K562 (cell line): ENCODE measurements at regions not wholly inside any gene's neighbourhood (a gene's known extent, or its start where the extent isn't known, plus 50 kb on each side); places are given as distances from the start of the nearest gene placed in this dataset.

Experiments used
- ATAC-seq: fragments of 200-7000 bp; cut with Tn5 transposase; 3 replicates; pipeline ENCODE4 v1.9.1; 2020; ENCODE audit warnings: moderate library complexity
- BruUV-seq: library from RNA; stranded (reverse); fragments of 400-500 nt; replicated peaks from 2 replicates; lab custom pipeline; 2021; lab: Mats Ljungman, UMichigan
- CTCF ChIA-PET: fragments of 300-600 bp; formaldehyde crosslinking; extraction: SDS; loops from one replicate; lab custom pipeline; 2021; ENCODE audit warnings: low intra/inter-chr PET ratio; lab: Yijun Ruan, JAX
- POLR2A ChIA-PET: fragments of 300-600, 350-650 bp; sonication (Branson Sonifier 250); formaldehyde crosslinking; extraction: SDS; loops from one replicate; lab custom pipeline; 2021; ENCODE audit warnings: antibody characterized with exemption, inconsistent platforms; lab: Yijun Ruan, JAX
- DNase-seq, 4 experiments: peaks; one replicate each; pipeline versions ENCODE4 v3.0.0 to v3.0.0-alpha.2; 2011 to 2018; ENCODE audit warnings: low spot score in 3 of 4, mixed read lengths in 3 of 4; ENCODE audit errors: extremely low read depth in 1 of 4
- FAIRE-seq: peaks from 2 replicates; lab custom pipeline; 2011; peaks lifted over from hg19 to GRCh38; lab: Jason Lieb, UNC
- H2AFZ ChIP-seq: 2 replicates; pipeline ENCODE4 v1.6.0; 2011; ENCODE audit warnings: low read depth, low read length, control low read depth, inconsistent platforms
- H3K27ac ChIP-seq: fragments of 200-600 bp; 3 replicates; pipeline ENCODE4 v1.8.0; 2011; ENCODE audit warnings: low read depth, mild to moderate bottlenecking, control low read depth, inconsistent platforms, low read length, moderate library complexity, mixed read lengths; ENCODE audit errors: extremely low read depth
- H3K27me3 ChIP-seq, 2 experiments: fragments of 300-600 bp in 1 of 2; 2 replicates in 1 of 2; 3 replicates in 1 of 2; pipeline versions ENCODE4 v1.6.0 to v1.8.0; 2011; ENCODE audit warnings: inconsistent platforms in 2 of 2, low read length in 2 of 2, mild to moderate bottlenecking in 1 of 2, mixed read lengths in 1 of 2, moderate library complexity in 1 of 2; ENCODE audit not compliant: control insufficient read depth in 2 of 2, insufficient read depth in 2 of 2
- H3K36me3 ChIP-seq: fragments of 300-600 bp; 3 replicates; pipeline ENCODE4 v1.8.0; 2011; ENCODE audit warnings: mild to moderate bottlenecking, low read length, inconsistent platforms; ENCODE audit not compliant: control insufficient read depth, insufficient read depth
- H3K4me1 ChIP-seq, 2 experiments: fragments of 200-600 bp in 1 of 2; replicated peaks in 1 of 2; 2 replicates in 1 of 2; 3 replicates in 1 of 2; pipeline versions ENCODE4 v1.5.1 to v1.8.0; 2011; ENCODE audit warnings: inconsistent platforms in 2 of 2, low read length in 2 of 2, mild to moderate bottlenecking in 1 of 2, mixed read lengths in 1 of 2, moderate library complexity in 1 of 2; ENCODE audit not compliant: control insufficient read depth in 2 of 2, insufficient read depth in 2 of 2
- H3K4me2 ChIP-seq: 2 replicates; pipeline ENCODE4 v1.6.1; 2011; ENCODE audit warnings: low read length, control low read depth, inconsistent platforms, mixed read lengths; ENCODE audit not compliant: insufficient read depth
- H3K4me3 ChIP-seq: fragments of 200-600 bp; sonication (generic), shearing (Covaris generic); 2 replicates; pipeline ENCODE4 v1.5.1; 2016; ENCODE audit warnings: control low read depth, inconsistent platforms
- H3K79me2 ChIP-seq: fragments of 200-600 bp; 3 replicates; pipeline ENCODE4 v1.8.0; 2011; ENCODE audit warnings: low read length, inconsistent platforms; ENCODE audit not compliant: control insufficient read depth, insufficient read depth
- H3K9ac ChIP-seq, 2 experiments: 2 replicates each; pipeline versions ENCODE4 v1.6.0 to v1.6.1; 2011; ENCODE audit warnings: low read depth in 2 of 2, low read length in 2 of 2, control low read depth in 1 of 2, inconsistent platforms in 1 of 2, mild to moderate bottlenecking in 1 of 2, mixed read lengths in 1 of 2; ENCODE audit not compliant: insufficient read depth in 1 of 2
- H3K9me1 ChIP-seq: one replicate; pipeline ENCODE4 v1.6.0; 2011; ENCODE audit warnings: inconsistent platforms, mild to moderate bottlenecking, low read length, moderate library complexity; ENCODE audit not compliant: control insufficient read depth, insufficient read depth
- H3K9me3 ChIP-seq: replicated peaks from 2 replicates; pipeline ENCODE4 v1.5.1; 2011; ENCODE audit warnings: low read depth, low read length, inconsistent platforms; ENCODE audit not compliant: control insufficient read depth, insufficient read depth
- H4K20me1 ChIP-seq: replicated peaks from 2 replicates; pipeline ENCODE4 v1.6.1; 2011; ENCODE audit warnings: low read length, inconsistent platforms, mixed read lengths; ENCODE audit not compliant: control insufficient read depth, insufficient read depth
- BRD9 ChIP-seq: fragments of 450-650 bp; IDR thresholded peaks from 2 replicates; pipeline ENCODE4 v1.6.1; 2018; ENCODE audit warnings: low read depth; ENCODE audit not compliant: partially characterized antibody
- E2F4 ChIP-seq: sonication (generic); formaldehyde crosslinking; IDR thresholded peaks from 2 replicates; pipeline ENCODE4 v1.8.0; 2022; ENCODE audit warnings: mild to moderate bottlenecking, low read depth, missing genetic modification reagents
- EHMT2 ChIP-seq: fragments of 450-650 bp; IDR thresholded peaks from 2 replicates; pipeline ENCODE4 v1.6.1; 2018; ENCODE audit warnings: antibody characterized with exemption
- FIP1L1 ChIP-seq: fragments of 200-400 bp; formaldehyde crosslinking; IDR thresholded peaks from 2 replicates; pipeline ENCODE4 v1.6.1; 2018; ENCODE audit warnings: mild to moderate bottlenecking, low read depth, low read length; ENCODE audit not compliant: poor library complexity, severe bottlenecking
- FOXJ3 ChIP-seq: sonication (generic); formaldehyde crosslinking; IDR thresholded peaks from 2 replicates; pipeline ENCODE4 v1.4.0; 2020; ENCODE audit warnings: mild to moderate bottlenecking, missing genetic modification reagents
- HCFC1 ChIP-seq: IDR thresholded peaks from 2 replicates; pipeline ENCODE4 v1.6.1; 2012; ENCODE audit warnings: low read depth, low read length, improper control_type of control experiment
- HDGF ChIP-seq: fragments of 450-650 bp; IDR thresholded peaks from 2 replicates; pipeline ENCODE4 v1.6.1; 2016
- HINFP ChIP-seq: fragments of 450-650 bp; conservative IDR thresholded peaks from 2 replicates; pipeline ENCODE4 v1.6.1; 2016; ENCODE audit warnings: missing genetic modification characterization, low read depth, mild to moderate bottlenecking, control low read depth, missing compliant biosample characterization
- MEF2A ChIP-seq: IDR thresholded peaks from 2 replicates; pipeline ENCODE4 v1.6.1; 2011; ENCODE audit warnings: low read depth, mild to moderate bottlenecking, low read length, moderate library complexity; ENCODE audit not compliant: control insufficient read depth
- NFE2 ChIP-seq: IDR thresholded peaks from 2 replicates; pipeline ENCODE4 v1.6.1; 2014; ENCODE audit warnings: antibody characterized with exemption, low read depth
- PHF21A ChIP-seq: fragments of 450-650 bp; IDR thresholded peaks from 2 replicates; pipeline ENCODE4 v1.6.1; 2017; ENCODE audit warnings: low read depth, borderline replicate concordance
- TAF1 ChIP-seq: IDR thresholded peaks from 2 replicates; pipeline ENCODE4 v1.6.1; 2011; ENCODE audit warnings: mild to moderate bottlenecking, low read length, moderate library complexity; ENCODE audit not compliant: insufficient read depth, control insufficient read depth, severe bottlenecking; ENCODE audit errors: extremely low read depth
- TCFL5 ChIP-seq: fragments of 250-450 bp; sonication (Bioruptor Pico); conservative IDR thresholded peaks from 2 replicates; pipeline ENCODE4 v1.6.1; 2021; ENCODE audit warnings: mild to moderate bottlenecking, moderate library complexity, matching md5 sums
- ZNF23 ChIP-seq: fragments of 250-450 bp; sonication (Bioruptor Pico); IDR thresholded peaks from 2 replicates; pipeline ENCODE4 v1.4.0; 2020; ENCODE audit warnings: mild to moderate bottlenecking
- ZNF668 ChIP-seq: fragments of 250-450 bp; sonication (Bioruptor Pico); IDR thresholded peaks from 2 replicates; pipeline ENCODE4 v1.8.0; 2022; ENCODE audit warnings: mild to moderate bottlenecking, inconsistent platforms
- ZNF778 ChIP-seq: fragments of 450-650 bp; formaldehyde crosslinking; IDR thresholded peaks from 2 replicates; pipeline ENCODE4 v1.4.0; 2020; ENCODE audit warnings: mild to moderate bottlenecking, moderate library complexity
- WGBS: fragments of 100-300 bp; shearing (Covaris generic); methylation state at CpG from one replicate; pipeline ENCODE4 v1.1.6; 2016; ENCODE audit warnings: low coverage, mixed read lengths; ENCODE audit not compliant: insufficient coverage; ENCODE audit errors: missing lambda C conversion rate; 5-methylcytosine and 5-hydroxymethylcytosine counted together
- in situ Hi-C: fragments of 300-500 bp; cut with MboI; formaldehyde crosslinking; loops from 4 replicates; pipeline ENCODE4 v1.15.0; 2018; ENCODE audit warnings: inconsistent platforms, mixed read lengths
- intact Hi-C: fragments of 100-400 bp; cut with micrococcal nuclease; formaldehyde crosslinking; loops from 2 replicates; pipeline ENCODE4 v1.14.2; 2022

GRCh38 chr9:25421560-25421959 lies 256.7 kb downstream of the TUSC1 start:
- no peak overlapping the region for H3K4me3 ChIP-seq
- no peak for ATAC-seq
- no peaks in the 10 kb centered on the region for H3K27me3 ChIP-seq
- ChIA-PET POLR2A (no interaction called here), CTCF (no interaction called here)
- no peak for TF ChIP-seq ZNF668 (CRISPR knock-in tag)
- TF ChIP-seq MEF2A: no peak
- no peak for TF ChIP-seq FOXJ3 (CRISPR knock-in tag)
- no peak for TF ChIP-seq EHMT2
- no peak for TF ChIP-seq TCFL5 (CRISPR knock-in tag)
- no peak for TF ChIP-seq E2F4 (CRISPR knock-in tag)
- no peak overlapping the region for H3K9ac ChIP-seq
- no peak overlapping the region for H3K27ac ChIP-seq
- FAIRE-seq: no peak
- no peak overlapping the region for H2AFZ ChIP-seq
- in situ Hi-C loops (no loop called here), intact Hi-C loops (no loop called here)
- H3K4me2 ChIP-seq: no peak overlapping the region
- BruUV-seq: no TSS peak
- H3K9me1 ChIP-seq: no peaks in the 10 kb centered on the region
- H3K36me3 ChIP-seq: no peaks in the 10 kb centered on the region
- no CpG with 5 or more reads among the region's 1 CpG for WGBS
- no peaks in the 10 kb centered on the region for H4K20me1 ChIP-seq
- no peaks in the 10 kb centered on the region for H3K4me1 ChIP-seq
- no peaks in the 10 kb centered on the region for H3K79me2 ChIP-seq
- no peak for DNase-seq
- no peaks in the 10 kb centered on the region for H3K9me3 ChIP-seq

- H3K9me3 ChIP-seq: no peaks in the 10 kb centered on the region
- no peaks in the 10 kb centered on the region for H3K27me3 ChIP-seq
- in situ Hi-C loops (no loop called here), intact Hi-C loops (no loop called here)
- no peak overlapping the region for H3K27ac ChIP-seq
- H3K4me1 ChIP-seq: no peaks in the 10 kb centered on the region
- no peak overlapping the region for H3K9ac ChIP-seq
- DNase-seq (no peak), ATAC-seq (no peak), FAIRE-seq (no peak)
- no peaks in the 10 kb centered on the region for H4K20me1 ChIP-seq
- POLR2A ChIA-PET: no interaction called here
- no peaks in the 10 kb centered on the region for H3K9me1 ChIP-seq
- CTCF ChIA-PET: no interaction called here
- no peak overlapping the region for H3K4me2 ChIP-seq
- H3K4me3 ChIP-seq: no peak overlapping the region
- no peak overlapping the region for H2AFZ ChIP-seq
- BruUV-seq: no TSS peak
- no peaks in the 10 kb centered on the region for H3K36me3 ChIP-seq
- H3K79me2 ChIP-seq: no peaks in the 10 kb centered on the region
- no peak for TF ChIP-seq ZNF778 (CRISPR knock-in tag)
- no peak for TF ChIP-seq TAF1
- no peak for TF ChIP-seq FIP1L1
- no peak for TF ChIP-seq HDGF
- no peak for TF ChIP-seq PHF21A
- no peak for TF ChIP-seq ZNF23 (CRISPR knock-in tag)
- no peak for TF ChIP-seq NFE2
- no peak for TF ChIP-seq BRD9
- TF ChIP-seq HCFC1: no peak
- no peak for TF ChIP-seq HINFP
Observed at GRCh38 chr9:25418974-25419373, 259.3 kb downstream of the TUSC1 start.
